H9 (cell line): ENCODE measurements at regions not wholly inside any gene's neighbourhood (a gene's known extent, or its start where the extent isn't known, plus 50 kb on each side); places are given as distances from the start of the nearest gene placed in this dataset.

Source experiments
- DNase-seq: peaks from one replicate; pipeline ENCODE4 v3.0.0-alpha.2; 2017
- H2AFZ ChIP-seq: one replicate; pipeline ENCODE4 v1.6.1; 2013; ENCODE audit warnings: mild to moderate bottlenecking, low read length, control low read depth, moderate library complexity
- H2AK5ac ChIP-seq: 2 replicates; pipeline ENCODE4 v1.6.1; 2013; ENCODE audit warnings: low read length, control low read depth, mixed read lengths; ENCODE audit not compliant: insufficient read length
- H2BK120ac ChIP-seq: one replicate; pipeline ENCODE4 v1.6.1; 2013; ENCODE audit warnings: low read depth, mild to moderate bottlenecking, low read length, control low read depth, inconsistent platforms; ENCODE audit not compliant: poor library complexity, severe bottlenecking
- H2BK12ac ChIP-seq: 2 replicates; pipeline ENCODE4 v1.6.1; 2013; ENCODE audit warnings: low read length, control low read depth, mixed read lengths, low read depth; ENCODE audit not compliant: insufficient read length
- H2BK15ac ChIP-seq: 2 replicates; pipeline ENCODE4 v1.6.1; 2013; ENCODE audit warnings: low read depth, low read length, control low read depth
- H2BK20ac ChIP-seq: one replicate; pipeline ENCODE4 v1.6.1; 2013; ENCODE audit warnings: low read depth, mild to moderate bottlenecking, low read length, control low read depth, inconsistent platforms; ENCODE audit not compliant: poor library complexity, severe bottlenecking
- H2BK5ac ChIP-seq: 2 replicates; pipeline ENCODE4 v1.6.1; 2013; ENCODE audit warnings: low read length, control low read depth, mixed read lengths; ENCODE audit not compliant: insufficient read length
- H3K14ac ChIP-seq: 2 replicates; pipeline ENCODE4 v1.6.1; 2013; ENCODE audit warnings: low read length, control low read depth; ENCODE audit not compliant: insufficient read depth
- H3K18ac ChIP-seq: 2 replicates; pipeline ENCODE4 v1.6.1; 2013; ENCODE audit warnings: low read depth, mild to moderate bottlenecking, mixed read lengths, low read length, control low read depth; ENCODE audit not compliant: insufficient read length
- H3K23ac ChIP-seq: 2 replicates; pipeline ENCODE4 v1.6.1; 2013; ENCODE audit warnings: low read length, control low read depth, mixed read lengths, low read depth; ENCODE audit not compliant: insufficient read length
- H3K23me2 ChIP-seq: 2 replicates; pipeline ENCODE4 v1.6.1; 2013; ENCODE audit warnings: low read depth, mild to moderate bottlenecking, mixed read lengths, low read length, control low read depth; ENCODE audit not compliant: insufficient read length, poor library complexity, severe bottlenecking
- H3K27ac ChIP-seq: 2 replicates; pipeline ENCODE4 v1.5.1; 2013; ENCODE audit warnings: low read length, control low read depth, mixed read lengths, low read depth; ENCODE audit not compliant: insufficient read length
- H3K27me3 ChIP-seq: 2 replicates; pipeline ENCODE4 v1.6.1; 2013; ENCODE audit warnings: low read length, control low read depth, inconsistent platforms; ENCODE audit not compliant: insufficient read depth
- H3K4ac ChIP-seq: 2 replicates; pipeline ENCODE4 v1.6.1; 2013; ENCODE audit warnings: low read depth, mild to moderate bottlenecking, control low read depth, inconsistent platforms, low read length, moderate library complexity
- H3K4me1 ChIP-seq: 2 replicates; pipeline ENCODE4 v1.6.1; 2013; ENCODE audit warnings: low read length, control low read depth, inconsistent platforms; ENCODE audit not compliant: insufficient read depth
- H3K4me2 ChIP-seq: 2 replicates; pipeline ENCODE4 v1.6.1; 2013; ENCODE audit warnings: low read length, control low read depth, mixed read lengths; ENCODE audit not compliant: insufficient read length, insufficient read depth
- H3K56ac ChIP-seq: 2 replicates; pipeline ENCODE4 v1.6.1; 2013; ENCODE audit warnings: low read depth, mild to moderate bottlenecking, mixed read lengths, low read length, control low read depth; ENCODE audit not compliant: insufficient read length
- H3K79me1 ChIP-seq: 2 replicates; pipeline ENCODE4 v1.6.1; 2013; ENCODE audit warnings: low read depth, mild to moderate bottlenecking, moderate library complexity, low read length, control low read depth, inconsistent platforms; ENCODE audit not compliant: insufficient read depth, poor library complexity, severe bottlenecking
- H3K79me2 ChIP-seq: 2 replicates; pipeline ENCODE4 v1.6.1; 2013; ENCODE audit warnings: low read length, control low read depth, inconsistent platforms; ENCODE audit not compliant: insufficient read depth
- H3K9ac ChIP-seq: 2 replicates; pipeline ENCODE4 v1.6.1; 2013; ENCODE audit warnings: low read length, control low read depth, mixed read lengths; ENCODE audit not compliant: insufficient read length; ENCODE audit errors: extremely low read depth
- H3K9me3 ChIP-seq: one replicate; pipeline ENCODE4 v1.6.1; 2013; ENCODE audit warnings: low read depth, low read length, inconsistent platforms; ENCODE audit not compliant: control insufficient read depth
- H3T11ph ChIP-seq: one replicate; pipeline ENCODE4 v1.6.1; 2013; ENCODE audit warnings: mild to moderate bottlenecking, low read length, control low read depth, inconsistent platforms
- H4K20me1 ChIP-seq: one replicate; pipeline ENCODE4 v1.6.1; 2013; ENCODE audit not compliant: control insufficient read depth, insufficient read length, insufficient read depth
- H4K5ac ChIP-seq: 2 replicates; pipeline ENCODE4 v1.6.1; 2013; ENCODE audit warnings: low read depth, mild to moderate bottlenecking, mixed read lengths, low read length, control low read depth; ENCODE audit not compliant: insufficient read length
- H4K8ac ChIP-seq: replicated peaks from 2 replicates; pipeline ENCODE4 v1.6.1; 2013; ENCODE audit warnings: low read length, control low read depth, mixed read lengths, low read depth; ENCODE audit not compliant: insufficient read length
- H4K91ac ChIP-seq: 2 replicates; pipeline ENCODE4 v1.6.1; 2013; ENCODE audit warnings: low read depth, mild to moderate bottlenecking, moderate library complexity, mixed read lengths, low read length, control low read depth; ENCODE audit not compliant: insufficient read length
- H3K27ac Mint-ChIP-seq, 3 experiments: 2 replicates in 2 of 3; 3 replicates in 1 of 3; pipeline ENCODE4 v1.8.0; 2020 to 2021; ENCODE audit warnings: mixed read lengths in 3 of 3, mild to moderate bottlenecking in 1 of 3, moderate library complexity in 1 of 3
- H3K27me3 Mint-ChIP-seq: 2 replicates; pipeline ENCODE4 v1.8.0; 2021; ENCODE audit warnings: low read depth, mild to moderate bottlenecking, moderate library complexity, mixed read lengths
- H3K36me3 Mint-ChIP-seq, 3 experiments: 2 replicates in 2 of 3; 3 replicates in 1 of 3; pipeline ENCODE4 v1.8.0; 2020 to 2021; ENCODE audit warnings: low read depth in 3 of 3, mixed read lengths in 3 of 3; ENCODE audit not compliant: insufficient read depth in 1 of 3
- H3K4me1 Mint-ChIP-seq, 2 experiments: 2 replicates each; pipeline ENCODE4 v1.8.0; 2020; ENCODE audit warnings: mixed read lengths in 2 of 2
- H3K4me3 Mint-ChIP-seq, 2 experiments: 2 replicates in 1 of 2; 3 replicates in 1 of 2; pipeline ENCODE4 v1.8.0; 2020 to 2021; ENCODE audit warnings: mild to moderate bottlenecking in 2 of 2, mixed read lengths in 2 of 2, moderate library complexity in 1 of 2
- H3K9me3 Mint-ChIP-seq, 2 experiments: 2 replicates in 1 of 2; 3 replicates in 1 of 2; pipeline ENCODE4 v1.8.0; 2020; ENCODE audit warnings: mild to moderate bottlenecking in 2 of 2, mixed read lengths in 2 of 2, moderate library complexity in 1 of 2
- CTCF ChIP-seq: fragments of 200-600 bp; sonication (generic); conservative IDR thresholded peaks from 3 replicates; pipeline ENCODE4 v1.8.0; 2021; ENCODE audit warnings: antibody characterized with exemption, mild to moderate bottlenecking
- WGBS: extraction: QIAGEN DNeasy Blood & Tissue Kit; methylation state at CpG from one replicate; pipeline ENCODE4 v1.1.7; 2013; ENCODE audit warnings: missing lambda C conversion rate, low lambda C conversion rate, mixed read lengths; ENCODE audit not compliant: insufficient read length; ENCODE audit errors: extremely low coverage; 5-methylcytosine and 5-hydroxymethylcytosine counted together

- Histone ChIP-seq H4K20me1 (no peaks in the 10 kb centered on the region), H3K56ac (no peak overlapping the region), H4K91ac (no peak overlapping the region), H3K79me1 (no peaks in the 10 kb centered on the region), H2AFZ (no peak overlapping the region), H2AK5ac (no peak overlapping the region), H3K18ac (no peak overlapping the region), H3K4me1 (no peaks in the 10 kb centered on the region), H4K5ac (no peak overlapping the region), H2BK5ac (no peak overlapping the region), H3T11ph (no peak overlapping the region), H2BK15ac (no peak overlapping the region), H3K4me2 (no peak overlapping the region), H4K8ac (no peak overlapping the region), H2BK12ac (no peak overlapping the region), H3K14ac (no peak overlapping the region), H3K79me2 (no peaks in the 10 kb centered on the region), H3K9me3 (no peaks in the 10 kb centered on the region), H3K9ac (no peak overlapping the region), H2BK20ac (no peak overlapping the region), H2BK120ac (no peak overlapping the region), H3K4ac (no peak overlapping the region), H3K23me2 (no peaks in the 10 kb centered on the region), H3K27ac (no peak overlapping the region), H3K27me3 (no peaks in the 10 kb centered on the region), H3K23ac (no peak overlapping the region)
- Mint-ChIP-seq H3K27ac (no peak overlapping the region), H3K4me3 (no peak overlapping the region), H3K36me3 (no peaks in the 10 kb centered on the region), H3K9me3 (no peaks in the 10 kb centered on the region), H3K4me1 (peaks cover 0 to 2% of the 10 kb centered on the region in 2 experiments; a peak in 2 of 4 replicates), H3K27me3 (no peaks in the 10 kb centered on the region)
- TF ChIP-seq CTCF, result no peak
- WGBS, result no CpG with 5 or more reads among the region's 2 CpGs
- DNase-seq, result no peak
These were observed 357.4 kb downstream of the STIM2 start for GRCh38 chr4:27218013-27218412.
